Suprapubic skin (tissue), 4 donors: ENCODE measurements at regions not wholly inside any gene's neighbourhood (a gene's known extent, or its start where the extent isn't known, plus 50 kb on each side); places are given as distances from the start of the nearest gene placed in this dataset.

ENCODE experiments used
- DNase-seq, 2 donors: peaks; one replicate each; pipeline ENCODE4 v3.0.0-alpha.2; 2019; ENCODE audit warnings: low spot score in 2 of 2
- H3K27ac ChIP-seq: fragments of 200-600 bp; sonication (generic); one replicate; pipeline ENCODE4 v1.5.1; 2019
- H3K27me3 ChIP-seq: fragments of 200-600 bp; sonication (generic); one replicate; pipeline ENCODE4 v1.5.1; 2019
- H3K36me3 ChIP-seq: fragments of 200-600 bp; sonication (generic); one replicate; pipeline ENCODE4 v1.5.1; 2019
- H3K4me1 ChIP-seq: fragments of 200-600 bp; sonication (generic); one replicate; pipeline ENCODE4 v1.5.1; 2019
- H3K4me3 ChIP-seq: fragments of 200-600 bp; sonication (generic); one replicate; pipeline ENCODE4 v1.5.1; 2019; ENCODE audit warnings: mild to moderate bottlenecking
- H3K9me3 ChIP-seq: fragments of 200-600 bp; sonication (generic); one replicate; pipeline ENCODE4 v1.5.1; 2019
- CTCF ChIP-seq, 2 donors: fragments of 200-600 bp in 1 of 2; fragments of 450-650 bp in 1 of 2; sonication (generic) in 1 of 2; IDR thresholded peaks; one replicate each; pipeline ENCODE4 v1.5.1; 2016 to 2019; ENCODE audit warnings: antibody characterized with exemption in 2 of 2, mild to moderate bottlenecking in 1 of 2, moderate library complexity in 1 of 2
- EP300 ChIP-seq: sonication (generic); formaldehyde crosslinking; IDR thresholded peaks from one replicate; pipeline ENCODE4 v1.6.1; 2017; ENCODE audit warnings: antibody characterized with exemption
- POLR2A ChIP-seq, 2 donors: fragments of 450-650 bp; IDR thresholded peaks; one replicate each; pipeline ENCODE4 v1.6.1; 2017; ENCODE audit warnings: antibody characterized with exemption in 2 of 2, mild to moderate bottlenecking in 2 of 2, moderate library complexity in 2 of 2
- POLR2AphosphoS5 ChIP-seq, 3 donors: sonication (generic); formaldehyde crosslinking; IDR thresholded peaks; one replicate each; pipeline ENCODE4 v1.6.1; 2017; ENCODE audit warnings: antibody characterized with exemption in 3 of 3
- WGBS: methylation state at CpG from one replicate; pipeline ENCODE4 v1.1.5; 2018; 5-methylcytosine and 5-hydroxymethylcytosine counted together

DNA sequence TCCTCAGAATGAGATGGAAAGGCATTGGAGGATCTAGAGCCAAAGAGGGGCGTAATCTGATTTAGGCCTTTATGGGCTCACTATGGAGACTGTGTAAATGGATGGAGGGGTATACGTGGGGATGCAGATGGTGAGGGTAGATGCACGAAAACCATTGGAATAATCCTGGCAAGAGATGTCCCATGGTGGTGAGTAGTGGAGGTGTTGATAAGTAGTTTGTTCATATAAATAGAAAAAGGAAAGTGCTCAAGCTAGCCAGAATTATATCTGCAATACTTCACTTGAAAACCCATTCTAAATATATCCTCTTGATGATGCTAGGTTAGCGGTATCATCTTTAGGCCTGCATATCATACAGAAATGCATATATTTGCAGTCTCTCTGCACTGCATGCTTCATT lies 459.7 kb downstream of the CDH2 start:
- Histone ChIP-seq H3K27ac (no peak overlapping the region), H3K9me3 (no peaks in the 10 kb centered on the region), H3K27me3 (no peaks in the 10 kb centered on the region), H3K36me3 (no peaks in the 10 kb centered on the region), H3K4me3 (no peak overlapping the region), H3K4me1 (no peaks in the 10 kb centered on the region)
- TF ChIP-seq CTCF (IDR thresholded peaks at IDR 0.05), result no peak
- no peak for TF ChIP-seq POLR2AphosphoS5 (IDR thresholded peaks at IDR 0.05)
- no peak for TF ChIP-seq EP300
- no peak for TF ChIP-seq POLR2A (IDR thresholded peaks at IDR 0.05)
- 91% methylated on average over 4 of the region's 4 CpGs for WGBS
- no peak for DNase-seq

GRCh38 chr18:27715751-27716150 lies 461.2 kb downstream of the CDH2 start:
- Histone ChIP-seq H3K27me3 (no peaks in the 10 kb centered on the region), H3K9me3 (no peaks in the 10 kb centered on the region), H3K36me3 (no peaks in the 10 kb centered on the region), H3K4me1 (no peaks in the 10 kb centered on the region), H3K27ac (no peak overlapping the region), H3K4me3 (no peak overlapping the region)
- TF ChIP-seq POLR2A (IDR thresholded peaks at IDR 0.05), result no peak
- no peak for TF ChIP-seq POLR2AphosphoS5 (IDR thresholded peaks at IDR 0.05)
- TF ChIP-seq EP300, result no peak
- no peak for TF ChIP-seq CTCF (IDR thresholded peaks at IDR 0.05)
- WGBS, result 90% methylated on average over 3 of the region's 3 CpGs
- no peak for DNase-seq

DNA sequence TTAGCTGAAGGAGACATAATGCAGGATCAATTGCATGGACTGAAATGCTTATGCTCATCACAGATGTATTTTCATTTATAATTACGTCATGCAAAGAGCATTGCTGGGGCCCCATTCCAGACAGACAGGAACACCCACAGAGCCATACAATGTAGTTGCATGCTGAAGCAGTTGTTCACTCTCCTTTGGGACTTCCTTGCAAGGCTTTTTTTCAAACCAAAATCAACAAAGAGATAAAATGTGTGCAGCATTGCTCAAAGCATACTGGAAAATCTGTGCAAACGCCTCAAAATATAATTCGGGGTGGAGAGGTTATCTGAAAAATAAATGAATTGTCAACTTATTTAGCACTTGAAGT lies 463.2 kb downstream of the CDH2 start:
- TF ChIP-seq CTCF (IDR thresholded peaks at IDR 0.05) (no peak), POLR2A (IDR thresholded peaks at IDR 0.05) (no peak), POLR2AphosphoS5 (IDR thresholded peaks at IDR 0.05) (no peak), EP300 (no peak)
- H3K36me3 ChIP-seq, result no peaks in the 10 kb centered on the region
- no peaks in the 10 kb centered on the region for H3K4me1 ChIP-seq
- H3K27ac ChIP-seq, result no peak overlapping the region
- no peak overlapping the region for H3K4me3 ChIP-seq
- DNase-seq, result no peak
- no peaks in the 10 kb centered on the region for H3K9me3 ChIP-seq
- WGBS, result 46% methylated on average over 3 of the region's 3 CpGs
- no peaks in the 10 kb centered on the region for H3K27me3 ChIP-seq

DNA sequence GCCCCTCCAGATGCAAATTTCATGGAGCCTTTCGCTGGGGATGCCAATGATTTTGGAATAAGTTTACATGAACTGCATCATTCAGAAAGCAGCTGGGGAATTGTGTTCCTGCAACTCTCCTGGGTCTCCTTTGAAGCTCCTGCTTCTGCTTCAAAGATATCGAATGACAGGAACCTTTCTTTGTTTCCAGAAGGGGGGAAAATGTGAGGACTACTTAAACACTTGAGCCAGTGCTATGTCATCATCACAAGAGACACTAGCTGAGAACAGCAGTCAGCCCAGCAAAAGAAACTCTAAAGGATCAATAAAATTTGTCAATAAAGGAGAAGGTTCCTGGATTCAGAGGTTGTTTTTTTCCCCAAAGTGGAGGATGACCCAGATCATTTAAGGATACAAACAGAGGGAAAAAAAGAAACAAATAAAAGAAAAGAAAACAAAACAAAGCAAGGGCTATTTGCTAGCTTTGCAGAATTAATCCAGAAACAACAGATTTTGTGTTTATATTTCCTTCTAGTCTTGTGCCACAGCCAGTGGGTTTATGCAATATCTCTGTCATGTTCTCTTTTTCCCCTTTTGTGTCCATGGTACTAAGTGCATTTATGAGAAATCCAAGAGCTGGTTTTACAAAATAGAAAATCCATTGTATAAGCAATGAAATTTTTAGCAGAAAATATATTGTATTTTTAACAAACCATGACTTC lies 463.7 kb downstream of the CDH2 start:
- TF ChIP-seq POLR2A (IDR thresholded peaks at IDR 0.05) (no peak), POLR2AphosphoS5 (IDR thresholded peaks at IDR 0.05) (no peak), EP300 (no peak), CTCF (IDR thresholded peaks at IDR 0.05) (no peak)
- H3K4me3 ChIP-seq, result no peak overlapping the region
- H3K9me3 ChIP-seq, result no peaks in the 10 kb centered on the region
- no peaks in the 10 kb centered on the region for H3K27me3 ChIP-seq
- no peaks in the 10 kb centered on the region for H3K4me1 ChIP-seq
- no peak overlapping the region for H3K27ac ChIP-seq
- WGBS, result 59% methylated on average over 2 of the region's 2 CpGs
- no peak for DNase-seq
- H3K36me3 ChIP-seq, result no peaks in the 10 kb centered on the region

DNA sequence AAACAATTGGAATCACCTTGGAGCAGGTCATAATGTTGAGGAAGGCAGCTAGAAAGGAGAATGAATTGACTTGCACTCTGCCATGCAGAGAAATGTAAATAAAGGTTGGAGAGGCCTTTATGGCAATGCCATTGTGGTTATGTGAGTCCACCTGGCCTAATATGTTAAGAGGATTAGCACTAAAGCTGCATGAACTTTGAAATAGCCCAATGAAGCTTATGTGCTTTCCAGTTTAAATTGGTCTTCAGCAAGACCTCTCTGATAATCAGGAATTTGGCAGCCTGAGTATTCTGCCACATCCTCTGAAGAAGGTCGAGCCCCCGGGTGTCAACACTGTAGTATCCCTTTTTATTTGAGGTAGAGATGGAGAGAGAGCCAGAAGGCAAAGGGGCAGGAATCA lies 464.9 kb downstream of the CDH2 start:
- no peak for TF ChIP-seq EP300
- TF ChIP-seq POLR2A (IDR thresholded peaks at IDR 0.05), result no peak
- TF ChIP-seq CTCF (IDR thresholded peaks at IDR 0.05), result no peak
- no peak for TF ChIP-seq POLR2AphosphoS5 (IDR thresholded peaks at IDR 0.05)
- Histone ChIP-seq H3K9me3 (no peaks in the 10 kb centered on the region), H3K27me3 (no peaks in the 10 kb centered on the region), H3K27ac (no peak overlapping the region), H3K4me3 (no peak overlapping the region), H3K36me3 (no peaks in the 10 kb centered on the region), H3K4me1 (no peaks in the 10 kb centered on the region)
- WGBS, result 73% methylated on average over 2 of the region's 2 CpGs
- no peak for DNase-seq
